ENCODE measurements at regions not wholly inside any gene's neighbourhood (a gene's known extent, or its start where the extent isn't known, plus 50 kb on each side); places are given as distances from the start of the nearest gene placed in this dataset.
A peak's percentile ranks its signal among the peaks of the same experiment; 100 is the strongest.

DNA sequence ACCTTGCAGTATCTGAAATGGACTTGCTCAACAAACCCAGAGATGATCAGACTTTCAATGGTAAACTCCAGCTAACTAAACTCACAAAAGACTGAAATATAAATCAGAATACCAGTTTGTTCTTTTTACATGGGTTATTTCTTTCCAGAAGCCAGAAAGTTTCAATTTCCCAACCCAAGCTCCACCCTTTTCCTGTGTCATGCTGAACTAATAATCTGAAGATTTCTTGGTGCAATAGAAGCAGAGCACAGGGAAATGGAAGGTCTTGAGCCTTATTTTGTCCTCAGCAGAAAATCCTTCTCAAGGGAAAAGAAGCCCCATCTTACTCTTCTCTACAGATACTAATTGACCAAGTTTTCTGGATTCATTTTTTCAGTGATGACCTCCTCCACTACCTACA, 93.3 kb upstream of the PAPOLG start:
- H3K79me2 ChIP-seq (ENCODE audit: insufficient read depth, low read length) = no peaks in the 10 kb centered on the region
- H3K4me3 ChIP-seq (ENCODE audit: low read depth, low read length, poor library complexity, severe bottlenecking) = no peak overlapping the region
- no peaks in the 10 kb centered on the region for H4K20me1 ChIP-seq (ENCODE audit: insufficient read depth, low read length)
- no peak overlapping the region for H3K9ac ChIP-seq (ENCODE audit: low read length)
- no peaks in the 10 kb centered on the region for H3K9me3 ChIP-seq (ENCODE audit: low read length)
- no peaks in the 10 kb centered on the region for H3F3A ChIP-seq (ENCODE audit: insufficient read depth, low read length)
- no peak overlapping the region for H2AFZ ChIP-seq (ENCODE audit: low read length)
- peaks cover 12% of the 10 kb centered on the region for H3K4me1 ChIP-seq (ENCODE audit: insufficient read depth, low read length, severe bottlenecking)
- H3K36me3 ChIP-seq (ENCODE audit: insufficient read depth, low read length) = no peaks in the 10 kb centered on the region
- TF ChIP-seq EZH2 (IDR thresholded peaks at IDR 0.05; ENCODE audit: borderline replicate concordance, low read length) = no peak
- TF ChIP-seq, protein P1, sequence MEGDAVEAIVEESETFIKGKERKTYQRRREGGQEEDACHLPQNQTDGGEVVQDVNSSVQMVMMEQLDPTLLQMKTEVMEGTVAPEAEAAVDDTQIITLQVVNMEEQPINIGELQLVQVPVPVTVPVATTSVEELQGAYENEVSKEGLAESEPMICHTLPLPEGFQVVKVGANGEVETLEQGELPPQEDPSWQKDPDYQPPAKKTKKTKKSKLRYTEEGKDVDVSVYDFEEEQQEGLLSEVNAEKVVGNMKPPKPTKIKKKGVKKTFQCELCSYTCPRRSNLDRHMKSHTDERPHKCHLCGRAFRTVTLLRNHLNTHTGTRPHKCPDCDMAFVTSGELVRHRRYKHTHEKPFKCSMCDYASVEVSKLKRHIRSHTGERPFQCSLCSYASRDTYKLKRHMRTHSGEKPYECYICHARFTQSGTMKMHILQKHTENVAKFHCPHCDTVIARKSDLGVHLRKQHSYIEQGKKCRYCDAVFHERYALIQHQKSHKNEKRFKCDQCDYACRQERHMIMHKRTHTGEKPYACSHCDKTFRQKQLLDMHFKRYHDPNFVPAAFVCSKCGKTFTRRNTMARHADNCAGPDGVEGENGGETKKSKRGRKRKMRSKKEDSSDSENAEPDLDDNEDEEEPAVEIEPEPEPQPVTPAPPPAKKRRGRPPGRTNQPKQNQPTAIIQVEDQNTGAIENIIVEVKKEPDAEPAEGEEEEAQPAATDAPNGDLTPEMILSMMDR (IDR thresholded peaks at IDR 0.05; ENCODE audit: low read length) = no peak
- H3K27me3 ChIP-seq (ENCODE audit: insufficient read depth, low read length) = no peaks in the 10 kb centered on the region
- H3K9me2 ChIP-seq (ENCODE audit: low read depth, low read length) = no peaks in the 10 kb centered on the region
- no peak overlapping the region for H3K4me2 ChIP-seq (ENCODE audit: low read length)
- H3K27ac ChIP-seq (ENCODE audit: low read depth, low read length, poor library complexity, severe bottlenecking) = no peak overlapping the region

DNA sequence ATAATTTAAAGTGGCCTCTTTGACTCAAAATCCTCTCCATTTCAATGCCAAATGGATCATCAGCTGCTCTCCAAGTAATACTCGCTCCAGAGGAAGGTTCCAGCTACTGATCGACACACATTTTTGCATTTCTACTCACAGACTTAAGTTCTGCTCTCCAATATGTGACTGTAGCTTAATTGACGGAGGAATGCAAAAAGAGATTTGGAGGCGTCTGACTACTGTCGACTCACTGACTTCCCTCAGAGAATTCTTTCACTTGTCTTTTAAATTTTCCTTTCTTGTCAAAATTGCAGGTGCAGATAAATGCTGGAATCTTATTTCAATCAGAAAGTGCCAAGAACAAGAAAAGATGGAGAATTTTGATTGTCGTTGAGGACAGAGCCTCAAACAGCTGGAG, 84.1 kb upstream of the PAPOLG start:
- H3K9me3 ChIP-seq (ENCODE audit: low read length) = no peaks in the 10 kb centered on the region
- H3K27me3 ChIP-seq (ENCODE audit: insufficient read depth, low read length) = no peaks in the 10 kb centered on the region

DNA sequence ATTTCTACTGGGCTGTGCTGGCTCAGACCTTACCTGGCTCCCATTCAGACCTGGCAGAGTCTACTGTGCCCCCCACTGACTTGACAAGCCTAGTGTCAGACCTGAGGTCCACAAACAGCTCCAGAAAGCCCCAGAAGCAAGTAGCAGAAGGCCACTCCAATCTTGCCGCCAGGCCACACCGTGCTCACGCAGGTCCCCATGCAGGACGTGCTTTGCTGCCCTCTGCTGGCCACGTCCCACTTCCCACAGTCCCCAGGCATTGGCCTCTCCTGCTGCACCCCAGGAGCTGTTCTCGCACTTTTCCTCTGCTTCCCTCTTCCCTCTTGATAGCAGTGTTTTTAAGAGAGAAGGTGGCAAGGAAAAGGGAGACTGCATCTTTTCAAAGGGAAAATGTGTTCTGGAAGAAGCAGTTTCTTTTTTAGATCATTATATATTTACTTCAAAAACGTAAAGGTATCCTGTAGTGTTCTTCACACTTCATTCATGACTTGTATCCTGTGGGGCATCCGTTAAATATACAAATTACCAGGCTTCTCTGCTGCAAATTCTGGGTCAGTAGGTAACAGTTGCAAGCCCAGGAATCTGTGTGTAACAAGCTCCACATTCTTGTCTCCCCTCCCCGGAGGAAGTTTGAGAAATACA, 81.4 kb upstream of the PAPOLG start:
- Histone ChIP-seq H3K9ac (ENCODE audit: low read length) (no peak overlapping the region), H3K79me2 (ENCODE audit: insufficient read depth, low read length) (no peaks in the 10 kb centered on the region), H3K9me2 (ENCODE audit: low read depth, low read length) (no peaks in the 10 kb centered on the region), H3K27me3 (ENCODE audit: insufficient read depth, low read length) (peaks cover 9% of the 10 kb centered on the region), H3K27ac (ENCODE audit: low read depth, low read length, poor library complexity, severe bottlenecking) (no peak overlapping the region), H3K9me3 (ENCODE audit: low read length) (no peaks in the 10 kb centered on the region), H3K36me3 (ENCODE audit: insufficient read depth, low read length) (no peaks in the 10 kb centered on the region), H4K20me1 (ENCODE audit: insufficient read depth, low read length) (no peaks in the 10 kb centered on the region), H3K4me1 (ENCODE audit: insufficient read depth, low read length, severe bottlenecking) (no peaks in the 10 kb centered on the region), H3K4me3 (ENCODE audit: low read depth, low read length, poor library complexity, severe bottlenecking) (no peak overlapping the region), H3F3A (ENCODE audit: insufficient read depth, low read length) (no peaks in the 10 kb centered on the region), H3K4me2 (ENCODE audit: low read length) (no peak overlapping the region), H2AFZ (ENCODE audit: low read length) (no peak overlapping the region)
- no peak for TF ChIP-seq EZH2 (IDR thresholded peaks at IDR 0.05; ENCODE audit: borderline replicate concordance, low read length)
- TF ChIP-seq, protein P1 (IDR thresholded peaks at IDR 0.05; ENCODE audit: low read length) = peak; percentile 84

More for the DNA sequence above, 84.1 kb upstream of the PAPOLG start:
- Histone ChIP-seq H3K4me1 (ENCODE audit: insufficient read depth, low read length, severe bottlenecking) (no peaks in the 10 kb centered on the region), H2AFZ (ENCODE audit: low read length) (no peak overlapping the region), H3K9ac (ENCODE audit: low read length) (no peak overlapping the region), H3K4me2 (ENCODE audit: low read length) (no peak overlapping the region), H3F3A (ENCODE audit: insufficient read depth, low read length) (no peaks in the 10 kb centered on the region), H3K36me3 (ENCODE audit: insufficient read depth, low read length) (no peaks in the 10 kb centered on the region), H3K79me2 (ENCODE audit: insufficient read depth, low read length) (no peaks in the 10 kb centered on the region), H3K4me3 (ENCODE audit: low read depth, low read length, poor library complexity, severe bottlenecking) (no peak overlapping the region), H4K20me1 (ENCODE audit: insufficient read depth, low read length) (no peaks in the 10 kb centered on the region), H3K9me2 (ENCODE audit: low read depth, low read length) (no peaks in the 10 kb centered on the region), H3K27ac (ENCODE audit: low read depth, low read length, poor library complexity, severe bottlenecking) (no peak overlapping the region)
- TF ChIP-seq, protein P1 (IDR thresholded peaks at IDR 0.05; ENCODE audit: low read length) = no peak
- no peak for TF ChIP-seq EZH2 (IDR thresholded peaks at IDR 0.05; ENCODE audit: borderline replicate concordance, low read length)
